Left renal pelvis (tissue), 4 donors: ENCODE measurements at regions not wholly inside any gene's neighbourhood (a gene's known extent, or its start where the extent isn't known, plus 50 kb on each side); places are given as distances from the start of the nearest gene placed in this dataset.
A peak's percentile ranks its signal among the peaks of the same experiment; 100 is the strongest.
"Not testable (repeated sequence)": the region's sequence is repeated elsewhere in the genome, so short reads cannot be mapped to it uniquely, and the experiment has no call there.

Source experiments
- DNase-seq, 4 donors: peaks; one replicate each; pipeline ENCODE4 v3.0.0-alpha.2; 2013; ENCODE audit warnings: low read depth in 4 of 4, low spot score in 3 of 4

- no peak for DNase-seq
These were observed 160.2 kb upstream of the DPP6 start for GRCh38 chr7:153891990-153892389.

GRCh38 chr7:153902862-153903261 is 149.3 kb upstream of the DPP6 start:
- DNase-seq, result no peak

GRCh38 chr7:153912211-153912610 is 140.0 kb upstream of the DPP6 start:
- no peak for DNase-seq

- no peak for DNase-seq
These were observed 132.1 kb upstream of the DPP6 start for GRCh38 chr7:153920126-153920525.

GRCh38 chr7:153920897-153921296 is 131.3 kb upstream of the DPP6 start:
- DNase-seq, result no peak

GRCh38 chr7:153921408-153921807 is 130.8 kb upstream of the DPP6 start:
- no peak for DNase-seq

GRCh38 chr7:153930696-153931095 is 121.5 kb upstream of the DPP6 start:
- DNase-seq, result no peak

- DNase-seq, result no peak
These were observed 118.2 kb upstream of the DPP6 start for GRCh38 chr7:153934048-153934447.

- no peak for DNase-seq
These were observed 117.6 kb upstream of the DPP6 start for GRCh38 chr7:153934629-153935028.

GRCh38 chr7:153935095-153935494 is 117.1 kb upstream of the DPP6 start:
- no peak for DNase-seq

- DNase-seq, result no peak
These were observed 113.7 kb upstream of the DPP6 start for GRCh38 chr7:153938451-153938850.

GRCh38 chr7:153939177-153939576 is 113.0 kb upstream of the DPP6 start:
- no peak for DNase-seq

GRCh38 chr7:153939654-153940053 is 112.5 kb upstream of the DPP6 start:
- DNase-seq, result no peak

- DNase-seq, result no peak
These were observed 111.1 kb upstream of the DPP6 start for GRCh38 chr7:153941061-153941460.

GRCh38 chr7:153942036-153942435 is 110.2 kb upstream of the DPP6 start:
- no peak for DNase-seq

GRCh38 chr7:153943457-153943856 is 108.7 kb upstream of the DPP6 start:
- peak; percentile 25 to 38 (median 36) for DNase-seq

GRCh38 chr7:153943861-153944260 is 108.3 kb upstream of the DPP6 start:
- DNase-seq, result no peak

- no peak for DNase-seq
These were observed 104.1 kb upstream of the DPP6 start for GRCh38 chr7:153948060-153948459.

GRCh38 chr7:153951316-153951715 is 100.9 kb upstream of the DPP6 start:
- no peak for DNase-seq

GRCh38 chr7:153954477-153954876 is 97.7 kb upstream of the DPP6 start:
- DNase-seq, result no peak

- not testable (repeated sequence) for DNase-seq
These were observed 94.5 kb upstream of the DPP6 start for GRCh38 chr7:153957677-153958076.

GRCh38 chr7:153958381-153958780 is 93.8 kb upstream of the DPP6 start:
- DNase-seq, result not testable (repeated sequence)

GRCh38 chr7:153958789-153959188 is 93.4 kb upstream of the DPP6 start:
- DNase-seq, result not testable (repeated sequence)
